ENCODE measurements at regions not wholly inside any gene's neighbourhood (a gene's known extent, or its start where the extent isn't known, plus 50 kb on each side); places are given as distances from the start of the nearest gene placed in this dataset.
A peak's percentile ranks its signal among the peaks of the same experiment; 100 is the strongest.

- no peak for DNase-seq (ENCODE audit: low read depth in 1 of 2, low spot score in 2 of 2)
- H3K27ac ChIP-seq = no peak overlapping the region
- no peaks in the 10 kb centered on the region for H3K27me3 ChIP-seq (replicated peaks)
- H3K4me1 ChIP-seq (replicated peaks) = no peaks in the 10 kb centered on the region
- no peak overlapping the region for H3K4me3 ChIP-seq
- no peaks in the 10 kb centered on the region for H3K9me3 ChIP-seq (replicated peaks)
- no peaks in the 10 kb centered on the region for H3K36me3 ChIP-seq
Measured at GRCh38 chr7:17130281-17131059, 168.0 kb upstream of the AHR start.

GRCh38 chr7:17131060-17131345 is 167.4 kb upstream of the AHR start:
- no peaks in the 10 kb centered on the region for H3K27me3 ChIP-seq (replicated peaks)
- no peak overlapping the region for H3K4me3 ChIP-seq
- no peaks in the 10 kb centered on the region for H3K9me3 ChIP-seq (replicated peaks)
- DNase-seq (ENCODE audit: low read depth in 1 of 2, low spot score in 2 of 2) = no peak
- H3K27ac ChIP-seq = no peak overlapping the region
- no peaks in the 10 kb centered on the region for H3K36me3 ChIP-seq
- H3K4me1 ChIP-seq (replicated peaks) = no peaks in the 10 kb centered on the region

GRCh38 chr7:17131983-17132655 is 166.3 kb upstream of the AHR start:
- H3K4me1 ChIP-seq (replicated peaks) = no peaks in the 10 kb centered on the region
- no peaks in the 10 kb centered on the region for H3K36me3 ChIP-seq
- no peak for DNase-seq (ENCODE audit: low read depth in 1 of 2, low spot score in 2 of 2)
- no peaks in the 10 kb centered on the region for H3K9me3 ChIP-seq (replicated peaks)
- no peak overlapping the region for H3K27ac ChIP-seq
- no peaks in the 10 kb centered on the region for H3K27me3 ChIP-seq (replicated peaks)
- H3K4me3 ChIP-seq = no peak overlapping the region

- H3K27me3 ChIP-seq (replicated peaks) = no peaks in the 10 kb centered on the region
- no peaks in the 10 kb centered on the region for H3K36me3 ChIP-seq
- H3K4me3 ChIP-seq = no peak overlapping the region
- no peak for DNase-seq (ENCODE audit: low read depth in 1 of 2, low spot score in 2 of 2)
- no peaks in the 10 kb centered on the region for H3K9me3 ChIP-seq (replicated peaks)
- H3K27ac ChIP-seq = no peak overlapping the region
- no peaks in the 10 kb centered on the region for H3K4me1 ChIP-seq (replicated peaks)
Measured at GRCh38 chr7:17132726-17133125, 165.7 kb upstream of the AHR start.

GRCh38 chr7:17133977-17134376 is 164.5 kb upstream of the AHR start:
- no peaks in the 10 kb centered on the region for H3K4me1 ChIP-seq (replicated peaks)
- no peak overlapping the region for H3K27ac ChIP-seq
- H3K9me3 ChIP-seq (replicated peaks) = no peaks in the 10 kb centered on the region
- no peaks in the 10 kb centered on the region for H3K27me3 ChIP-seq (replicated peaks)
- no peak for DNase-seq (ENCODE audit: low read depth in 1 of 2, low spot score in 2 of 2)
- no peak overlapping the region for H3K4me3 ChIP-seq
- no peaks in the 10 kb centered on the region for H3K36me3 ChIP-seq

GRCh38 chr7:17134786-17135185 is 163.7 kb upstream of the AHR start:
- no peaks in the 10 kb centered on the region for H3K36me3 ChIP-seq
- DNase-seq (ENCODE audit: low read depth in 1 of 2, low spot score in 2 of 2) = no peak
- H3K4me3 ChIP-seq = no peak overlapping the region
- no peaks in the 10 kb centered on the region; the same call in 1 of the 2 replicates for H3K4me1 ChIP-seq (replicated peaks)
- no peaks in the 10 kb centered on the region for H3K9me3 ChIP-seq (replicated peaks)
- H3K27ac ChIP-seq = no peak overlapping the region
- no peaks in the 10 kb centered on the region for H3K27me3 ChIP-seq (replicated peaks)

GRCh38 chr7:17136126-17136525 is 162.3 kb upstream of the AHR start:
- Histone ChIP-seq H3K27me3 (replicated peaks) (no peaks in the 10 kb centered on the region), H3K4me1 (replicated peaks) (peaks cover 7% of the 10 kb centered on the region), H3K36me3 (no peaks in the 10 kb centered on the region), H3K4me3 (no peak overlapping the region), H3K9me3 (replicated peaks) (no peaks in the 10 kb centered on the region), H3K27ac (no peak overlapping the region)
- DNase-seq (ENCODE audit: low read depth in 1 of 2, low spot score in 2 of 2) = no peak

- no peak for DNase-seq (ENCODE audit: low read depth in 1 of 2, low spot score in 2 of 2)
- H3K27ac ChIP-seq = no peak overlapping the region
- no peaks in the 10 kb centered on the region for H3K27me3 ChIP-seq (replicated peaks)
- H3K4me1 ChIP-seq (replicated peaks) = peaks cover 19% of the 10 kb centered on the region
- H3K4me3 ChIP-seq = no peak overlapping the region
- H3K9me3 ChIP-seq (replicated peaks) = no peaks in the 10 kb centered on the region
- H3K36me3 ChIP-seq = no peaks in the 10 kb centered on the region
Measured at GRCh38 chr7:17139081-17139480, 159.4 kb upstream of the AHR start.

GRCh38 chr7:17140406-17140805 is 158.0 kb upstream of the AHR start:
- Histone ChIP-seq H3K4me3 (no peak overlapping the region), H3K9me3 (replicated peaks) (no peaks in the 10 kb centered on the region), H3K27ac (no peak overlapping the region), H3K36me3 (no peaks in the 10 kb centered on the region), H3K27me3 (replicated peaks) (no peaks in the 10 kb centered on the region), H3K4me1 (replicated peaks) (peaks cover 24% of the 10 kb centered on the region)
- no peak for DNase-seq (ENCODE audit: low read depth in 1 of 2, low spot score in 2 of 2)

GRCh38 chr7:17142831-17143541 is 155.5 kb upstream of the AHR start:
- no peaks in the 10 kb centered on the region for H3K9me3 ChIP-seq (replicated peaks)
- peak in 1 of 2 experiments; percentile 6 for DNase-seq (ENCODE audit: low read depth in 1 of 2, low spot score in 2 of 2)
- H3K4me1 ChIP-seq (replicated peaks) = peaks cover 24% of the 10 kb centered on the region
- no peaks in the 10 kb centered on the region for H3K36me3 ChIP-seq
- H3K27me3 ChIP-seq (replicated peaks) = no peaks in the 10 kb centered on the region
- H3K4me3 ChIP-seq = no peak overlapping the region
- peak overlapping the region; percentile 40 for H3K27ac ChIP-seq

GRCh38 chr7:17144322-17144721 is 154.1 kb upstream of the AHR start:
- Histone ChIP-seq H3K9me3 (replicated peaks) (no peaks in the 10 kb centered on the region), H3K27ac (no peak overlapping the region), H3K4me3 (no peak overlapping the region), H3K27me3 (replicated peaks) (no peaks in the 10 kb centered on the region), H3K36me3 (no peaks in the 10 kb centered on the region), H3K4me1 (replicated peaks) (peaks cover 24% of the 10 kb centered on the region)
- DNase-seq (ENCODE audit: low read depth in 1 of 2, low spot score in 2 of 2) = peak in 1 of 2 experiments; percentile 8

- Histone ChIP-seq H3K4me1 (replicated peaks) (peaks cover 17% of the 10 kb centered on the region), H3K9me3 (replicated peaks) (no peaks in the 10 kb centered on the region), H3K27me3 (replicated peaks) (no peaks in the 10 kb centered on the region), H3K36me3 (no peaks in the 10 kb centered on the region), H3K4me3 (no peak overlapping the region), H3K27ac (no peak overlapping the region)
- no peak for DNase-seq (ENCODE audit: low read depth in 1 of 2, low spot score in 2 of 2)
Measured at GRCh38 chr7:17146621-17147020, 151.8 kb upstream of the AHR start.

- no peaks in the 10 kb centered on the region for H3K36me3 ChIP-seq
- H3K9me3 ChIP-seq (replicated peaks) = no peaks in the 10 kb centered on the region
- no peaks in the 10 kb centered on the region for H3K27me3 ChIP-seq (replicated peaks)
- H3K4me3 ChIP-seq = no peak overlapping the region
- DNase-seq (ENCODE audit: low read depth in 1 of 2, low spot score in 2 of 2) = no peak
- no peak overlapping the region for H3K27ac ChIP-seq
- peaks cover 17% of the 10 kb centered on the region for H3K4me1 ChIP-seq (replicated peaks)
Measured at GRCh38 chr7:17147409-17147808, 151.0 kb upstream of the AHR start.

GRCh38 chr7:17150018-17150417 is 148.4 kb upstream of the AHR start:
- no peaks in the 10 kb centered on the region for H3K4me1 ChIP-seq (replicated peaks)
- no peaks in the 10 kb centered on the region for H3K9me3 ChIP-seq (replicated peaks)
- H3K27ac ChIP-seq = no peak overlapping the region
- H3K4me3 ChIP-seq = no peak overlapping the region
- no peak for DNase-seq (ENCODE audit: low read depth in 1 of 2, low spot score in 2 of 2)
- no peaks in the 10 kb centered on the region for H3K36me3 ChIP-seq
- H3K27me3 ChIP-seq (replicated peaks) = no peaks in the 10 kb centered on the region
